MM.1S (cell line): ENCODE measurements at regions not wholly inside any gene's neighbourhood (a gene's known extent, or its start where the extent isn't known, plus 50 kb on each side); places are given as distances from the start of the nearest gene placed in this dataset.

Experiments used
- DNase-seq: peaks from one replicate; pipeline ENCODE4 v3.0.0-alpha.2; 2015
- H2AFZ ChIP-seq: fragments of 300-600 bp; sonication (generic); 2 replicates; pipeline ENCODE4 v1.6.0; 2016; ENCODE audit warnings: antibody characterized with exemption, low read length
- H3F3A ChIP-seq: fragments of 300-600 bp; sonication (generic); 2 replicates; pipeline ENCODE4 v1.6.1; 2016; ENCODE audit warnings: mild to moderate bottlenecking, antibody characterized with exemption, low read length, moderate library complexity, mixed read lengths; ENCODE audit not compliant: insufficient read depth
- H3K27ac ChIP-seq: fragments of 300-600 bp; sonication (generic); 2 replicates; pipeline ENCODE4 v1.5.1; 2016; ENCODE audit warnings: mild to moderate bottlenecking, low read length
- H3K27me3 ChIP-seq: fragments of 300-600 bp; sonication (generic); replicated peaks from 2 replicates; pipeline ENCODE4 v1.6.0; 2016; ENCODE audit warnings: low read length; ENCODE audit not compliant: insufficient read depth
- H3K36me3 ChIP-seq: fragments of 300-600 bp; sonication (generic); replicated peaks from 2 replicates; pipeline ENCODE4 v1.6.1; 2016; ENCODE audit warnings: mild to moderate bottlenecking, low read length, mixed read lengths; ENCODE audit not compliant: insufficient read depth
- H3K4me1 ChIP-seq: fragments of 300-600 bp; sonication (generic); 2 replicates; pipeline ENCODE4 v1.6.1; 2016; ENCODE audit warnings: low read length, mixed read lengths
- H3K4me2 ChIP-seq: fragments of 300-600 bp; sonication (generic); 2 replicates; pipeline ENCODE4 v1.6.0; 2016; ENCODE audit warnings: low read depth, low read length
- H3K4me3 ChIP-seq: fragments of 300-600 bp; sonication (generic); 2 replicates; pipeline ENCODE4 v1.5.1; 2016; ENCODE audit warnings: low read length, mixed read lengths
- H3K79me2 ChIP-seq: fragments of 300-600 bp; sonication (generic); 2 replicates; pipeline ENCODE4 v1.6.1; 2016; ENCODE audit warnings: mixed run types, low read length, mixed read lengths
- H3K9ac ChIP-seq: fragments of 300-600 bp; sonication (generic); 2 replicates; pipeline ENCODE4 v1.6.1; 2016; ENCODE audit warnings: low read length, mixed read lengths
- H3K9me2 ChIP-seq: fragments of 300-600 bp; sonication (generic); replicated peaks from 2 replicates; pipeline ENCODE4 v1.6.1; 2016; ENCODE audit warnings: mild to moderate bottlenecking, low read length, mixed read lengths; ENCODE audit not compliant: insufficient read depth
- H3K9me3 ChIP-seq: fragments of 300-600 bp; sonication (generic); replicated peaks from 2 replicates; pipeline ENCODE4 v1.6.1; 2016; ENCODE audit warnings: mild to moderate bottlenecking, low read length, mixed read lengths; ENCODE audit not compliant: insufficient read depth
- H4K20me1 ChIP-seq: fragments of 300-600 bp; sonication (generic); 2 replicates; pipeline ENCODE4 v1.6.1; 2016; ENCODE audit warnings: mild to moderate bottlenecking, low read length, moderate library complexity, mixed read lengths; ENCODE audit not compliant: insufficient read depth
- EZH2 ChIP-seq: fragments of 300-600 bp; sonication (generic); optimal IDR thresholded peaks from 2 replicates; pipeline ENCODE3; 2017; ENCODE audit warnings: low read depth, mild to moderate bottlenecking, antibody characterized with exemption, low read length, mixed read lengths
- EZH2phosphoT487 ChIP-seq: fragments of 300-600 bp; sonication (generic); IDR thresholded peaks from 2 replicates; pipeline ENCODE4 v1.6.1; 2018; ENCODE audit warnings: antibody characterized with exemption, low read length
- TF ChIP-seq, protein P1 (sequence below): fragments of 300-600 bp; sonication (generic); IDR thresholded peaks from 2 replicates; pipeline ENCODE4 v1.5.1; 2016; ENCODE audit warnings: antibody characterized with exemption, low read length, mixed read lengths

DNA sequence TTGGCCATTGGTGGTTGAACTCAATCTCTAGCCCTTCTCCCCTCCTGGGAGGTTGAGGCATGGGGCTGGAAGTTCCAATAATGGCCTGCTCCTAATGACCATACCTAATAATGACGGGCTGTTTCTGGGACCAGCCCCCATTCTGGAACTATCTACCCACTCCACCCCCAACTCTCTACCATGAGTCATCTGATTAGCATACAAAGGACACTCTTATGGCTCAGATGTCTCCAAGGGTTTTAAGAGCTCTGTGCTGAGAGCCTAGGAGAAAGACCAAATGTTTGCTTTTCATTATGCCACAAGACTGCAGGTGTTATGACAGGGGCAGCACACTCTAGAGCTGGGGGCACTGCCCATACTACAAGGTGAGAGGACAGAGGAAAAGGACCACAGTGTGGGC lies 137.0 kb upstream of the NCKAP5 start:
- Histone ChIP-seq H3K36me3 (no peaks in the 10 kb centered on the region), H3K4me1 (no peaks in the 10 kb centered on the region), H3K27me3 (no peaks in the 10 kb centered on the region), H3K9me2 (no peaks in the 10 kb centered on the region), H3F3A (no peaks in the 10 kb centered on the region), H3K4me2 (no peak overlapping the region), H3K9ac (no peak overlapping the region), H3K27ac (no peak overlapping the region), H3K9me3 (no peaks in the 10 kb centered on the region), H4K20me1 (no peaks in the 10 kb centered on the region), H3K4me3 (no peak overlapping the region), H2AFZ (no peak overlapping the region), H3K79me2 (no peaks in the 10 kb centered on the region)
- no peak for DNase-seq
- TF ChIP-seq, protein P1, sequence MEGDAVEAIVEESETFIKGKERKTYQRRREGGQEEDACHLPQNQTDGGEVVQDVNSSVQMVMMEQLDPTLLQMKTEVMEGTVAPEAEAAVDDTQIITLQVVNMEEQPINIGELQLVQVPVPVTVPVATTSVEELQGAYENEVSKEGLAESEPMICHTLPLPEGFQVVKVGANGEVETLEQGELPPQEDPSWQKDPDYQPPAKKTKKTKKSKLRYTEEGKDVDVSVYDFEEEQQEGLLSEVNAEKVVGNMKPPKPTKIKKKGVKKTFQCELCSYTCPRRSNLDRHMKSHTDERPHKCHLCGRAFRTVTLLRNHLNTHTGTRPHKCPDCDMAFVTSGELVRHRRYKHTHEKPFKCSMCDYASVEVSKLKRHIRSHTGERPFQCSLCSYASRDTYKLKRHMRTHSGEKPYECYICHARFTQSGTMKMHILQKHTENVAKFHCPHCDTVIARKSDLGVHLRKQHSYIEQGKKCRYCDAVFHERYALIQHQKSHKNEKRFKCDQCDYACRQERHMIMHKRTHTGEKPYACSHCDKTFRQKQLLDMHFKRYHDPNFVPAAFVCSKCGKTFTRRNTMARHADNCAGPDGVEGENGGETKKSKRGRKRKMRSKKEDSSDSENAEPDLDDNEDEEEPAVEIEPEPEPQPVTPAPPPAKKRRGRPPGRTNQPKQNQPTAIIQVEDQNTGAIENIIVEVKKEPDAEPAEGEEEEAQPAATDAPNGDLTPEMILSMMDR: no peak
- TF ChIP-seq EZH2: no peak
- TF ChIP-seq EZH2phosphoT487: no peak

DNA sequence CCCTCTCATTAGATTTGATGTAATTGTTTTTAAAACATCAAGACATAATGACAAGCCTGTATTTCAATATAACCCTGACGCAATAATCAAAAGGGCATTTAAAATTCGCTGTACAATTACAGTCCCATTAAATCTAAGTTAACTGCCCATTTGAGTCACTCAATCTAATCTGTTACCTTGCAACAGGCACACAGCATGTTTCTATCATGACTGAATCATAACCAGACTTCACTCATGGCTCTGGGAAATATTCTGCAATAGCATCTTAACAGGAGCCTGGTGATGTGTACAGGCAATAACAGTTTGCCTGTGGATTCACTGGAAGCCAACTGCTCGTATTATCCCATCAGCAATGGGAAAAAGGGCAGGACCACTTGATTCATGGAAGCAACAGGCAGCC lies 142.3 kb upstream of the NCKAP5 start:
- H3K27ac ChIP-seq: no peak overlapping the region

DNA sequence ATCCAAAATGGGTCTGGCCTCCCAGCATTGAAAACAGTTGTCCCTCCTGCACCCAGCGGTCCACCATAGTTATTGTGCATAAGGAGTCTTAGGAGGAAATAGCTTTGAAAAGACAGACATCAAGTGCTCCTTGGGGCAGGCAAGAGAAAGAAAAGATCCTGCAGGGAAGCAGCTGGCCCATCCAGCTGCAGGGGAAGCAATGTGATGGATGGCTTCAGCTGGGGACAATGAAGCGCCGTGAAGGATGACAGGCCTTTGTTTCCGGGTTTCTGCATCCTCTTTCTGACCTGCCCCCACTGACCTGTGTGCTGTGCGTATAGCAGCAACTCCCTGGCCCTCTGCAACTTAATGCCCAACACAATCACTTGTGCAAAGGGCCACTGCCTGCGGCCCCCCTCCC lies 142.9 kb upstream of the NCKAP5 start:
- H4K20me1 ChIP-seq: no peaks in the 10 kb centered on the region
- TF ChIP-seq EZH2phosphoT487: no peak
- TF ChIP-seq, protein P1: no peak
- no peak for TF ChIP-seq EZH2
- H3K4me2 ChIP-seq: no peak overlapping the region
- no peaks in the 10 kb centered on the region for H3K9me2 ChIP-seq
- H3F3A ChIP-seq: no peaks in the 10 kb centered on the region
- no peak for DNase-seq
- H3K9me3 ChIP-seq: no peaks in the 10 kb centered on the region
- H3K36me3 ChIP-seq: no peaks in the 10 kb centered on the region
- no peak overlapping the region for H2AFZ ChIP-seq
- H3K79me2 ChIP-seq: no peaks in the 10 kb centered on the region
- no peak overlapping the region for H3K27ac ChIP-seq
- no peak overlapping the region for H3K9ac ChIP-seq
- H3K27me3 ChIP-seq: no peaks in the 10 kb centered on the region
- no peaks in the 10 kb centered on the region for H3K4me1 ChIP-seq
- H3K4me3 ChIP-seq: no peak overlapping the region

More for the DNA sequence above, 142.3 kb upstream of the NCKAP5 start:
- H4K20me1 ChIP-seq: no peaks in the 10 kb centered on the region
- no peak overlapping the region for H3K4me2 ChIP-seq
- H3F3A ChIP-seq: no peaks in the 10 kb centered on the region
- no peak overlapping the region for H3K4me3 ChIP-seq
- no peaks in the 10 kb centered on the region for H3K36me3 ChIP-seq
- H3K9ac ChIP-seq: no peak overlapping the region
- H3K27me3 ChIP-seq: no peaks in the 10 kb centered on the region
- no peaks in the 10 kb centered on the region for H3K79me2 ChIP-seq
- H3K9me3 ChIP-seq: no peaks in the 10 kb centered on the region
- no peaks in the 10 kb centered on the region for H3K9me2 ChIP-seq
- no peak overlapping the region for H2AFZ ChIP-seq
- no peaks in the 10 kb centered on the region for H3K4me1 ChIP-seq
- TF ChIP-seq, protein P1: no peak
- TF ChIP-seq EZH2phosphoT487 (no peak), EZH2 (no peak)
- DNase-seq: no peak

DNA sequence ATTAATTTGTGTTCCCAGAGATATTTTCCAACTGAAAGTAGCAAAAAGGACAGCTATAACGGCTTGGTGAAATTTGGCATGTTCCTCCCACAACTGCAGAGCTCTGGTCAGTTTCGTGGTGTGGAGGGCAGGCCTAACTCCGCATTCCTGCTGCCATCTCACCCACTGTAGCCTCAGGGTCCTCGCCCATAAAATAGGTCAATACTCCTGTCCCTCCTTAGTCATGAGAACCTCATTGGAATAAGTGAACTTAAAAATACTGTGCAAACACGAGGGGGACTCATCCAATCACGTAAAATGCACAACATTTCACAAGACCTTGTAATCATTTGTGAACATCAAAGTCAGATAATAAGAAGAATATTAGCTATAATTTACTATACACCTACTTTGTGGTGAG lies 143.5 kb upstream of the NCKAP5 start:
- no peaks in the 10 kb centered on the region for H3K4me1 ChIP-seq
- H2AFZ ChIP-seq: no peak overlapping the region
- no peak overlapping the region for H3K27ac ChIP-seq
- H3K9me3 ChIP-seq: no peaks in the 10 kb centered on the region
- TF ChIP-seq, protein P1: no peak
- no peak for TF ChIP-seq EZH2phosphoT487
- TF ChIP-seq EZH2: no peak
- no peaks in the 10 kb centered on the region for H3F3A ChIP-seq
- H3K79me2 ChIP-seq: no peaks in the 10 kb centered on the region
- H3K36me3 ChIP-seq: no peaks in the 10 kb centered on the region
- no peak overlapping the region for H3K9ac ChIP-seq
- no peaks in the 10 kb centered on the region for H4K20me1 ChIP-seq
- H3K4me3 ChIP-seq: no peak overlapping the region
- no peaks in the 10 kb centered on the region for H3K9me2 ChIP-seq
- H3K4me2 ChIP-seq: no peak overlapping the region
- H3K27me3 ChIP-seq: no peaks in the 10 kb centered on the region
- DNase-seq: no peak
